ENCODE measurements at regions not wholly inside any gene's neighbourhood (a gene's known extent, or its start where the extent isn't known, plus 50 kb on each side); places are given as distances from the start of the nearest gene placed in this dataset.

DNA sequence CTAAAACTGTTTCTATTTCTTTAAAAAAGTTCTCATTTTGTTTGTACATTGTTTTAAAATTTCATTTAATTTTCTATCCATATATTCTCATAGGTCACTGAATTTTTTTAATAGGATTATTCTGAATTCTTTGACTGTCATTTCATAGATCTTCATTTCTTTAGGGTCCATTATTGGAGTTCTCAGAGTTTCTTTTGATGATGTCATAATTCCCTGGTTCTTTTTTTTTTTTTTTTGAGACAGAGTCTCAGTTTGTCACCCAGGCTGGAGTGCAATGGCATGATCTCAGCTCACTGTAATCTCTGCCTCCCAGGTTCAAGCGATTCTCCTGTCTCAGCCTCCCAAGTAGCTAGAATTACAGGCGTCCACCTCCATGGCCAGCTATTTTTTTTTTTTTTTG is 89.9 kb downstream of the DMRT2 start:
- TF ChIP-seq, protein P1, sequence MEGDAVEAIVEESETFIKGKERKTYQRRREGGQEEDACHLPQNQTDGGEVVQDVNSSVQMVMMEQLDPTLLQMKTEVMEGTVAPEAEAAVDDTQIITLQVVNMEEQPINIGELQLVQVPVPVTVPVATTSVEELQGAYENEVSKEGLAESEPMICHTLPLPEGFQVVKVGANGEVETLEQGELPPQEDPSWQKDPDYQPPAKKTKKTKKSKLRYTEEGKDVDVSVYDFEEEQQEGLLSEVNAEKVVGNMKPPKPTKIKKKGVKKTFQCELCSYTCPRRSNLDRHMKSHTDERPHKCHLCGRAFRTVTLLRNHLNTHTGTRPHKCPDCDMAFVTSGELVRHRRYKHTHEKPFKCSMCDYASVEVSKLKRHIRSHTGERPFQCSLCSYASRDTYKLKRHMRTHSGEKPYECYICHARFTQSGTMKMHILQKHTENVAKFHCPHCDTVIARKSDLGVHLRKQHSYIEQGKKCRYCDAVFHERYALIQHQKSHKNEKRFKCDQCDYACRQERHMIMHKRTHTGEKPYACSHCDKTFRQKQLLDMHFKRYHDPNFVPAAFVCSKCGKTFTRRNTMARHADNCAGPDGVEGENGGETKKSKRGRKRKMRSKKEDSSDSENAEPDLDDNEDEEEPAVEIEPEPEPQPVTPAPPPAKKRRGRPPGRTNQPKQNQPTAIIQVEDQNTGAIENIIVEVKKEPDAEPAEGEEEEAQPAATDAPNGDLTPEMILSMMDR (IDR thresholded peaks at IDR 0.05 in 4 of 5, conservative IDR thresholded peaks at IDR 0.05 in 1 of 5) = no peak
- no peak for TF ChIP-seq POLR2A (IDR thresholded peaks at IDR 0.05)
